PFSK-1 (cell line): ENCODE measurements at regions not wholly inside any gene's neighbourhood (a gene's known extent, or its start where the extent isn't known, plus 50 kb on each side); places are given as distances from the start of the nearest gene placed in this dataset.

Source experiments
- POLR2AphosphoS5 ChIP-seq: IDR thresholded peaks from 2 replicates; pipeline ENCODE4 v1.6.1; 2012; ENCODE audit warnings: low read depth, mild to moderate bottlenecking, control low read depth, low read length, moderate library complexity
- REST ChIP-seq, 2 experiments: IDR thresholded peaks; 2 replicates each; pipeline versions ENCODE4 v1.6.1 to v1.8.0; 2011 to 2012; ENCODE audit warnings: low read depth in 2 of 2, low read length in 2 of 2, control low read depth in 1 of 2, inconsistent platforms in 1 of 2, mild to moderate bottlenecking in 1 of 2, moderate library complexity in 1 of 2; ENCODE audit not compliant: insufficient read depth in 1 of 2
- TAF1 ChIP-seq: IDR thresholded peaks from 2 replicates; pipeline ENCODE4 v1.6.1; 2012; ENCODE audit warnings: low read length, control low read depth, borderline replicate concordance; ENCODE audit not compliant: insufficient read depth

DNA sequence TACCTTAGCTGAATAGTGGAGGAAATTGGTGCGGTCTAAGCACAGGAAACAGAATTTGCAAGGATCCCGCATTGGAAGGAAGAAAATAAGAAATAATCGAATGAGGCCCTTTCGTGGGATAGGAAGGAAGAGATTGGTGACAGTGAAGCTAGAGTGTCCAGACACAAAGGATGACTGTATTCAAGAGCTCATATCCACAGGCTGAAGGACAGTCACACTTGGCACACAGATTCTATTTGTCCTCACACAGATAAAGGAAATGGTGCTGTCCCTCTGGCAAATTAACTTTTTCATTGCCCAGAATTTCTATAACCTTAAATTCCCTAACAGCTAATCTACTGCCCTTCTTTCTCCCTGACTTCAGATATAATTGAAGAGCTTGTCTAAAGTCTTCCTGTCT, 2188.9 kb upstream of the TENM3 start:
- TF ChIP-seq POLR2AphosphoS5 (no peak), REST (IDR thresholded peaks at IDR 0.05; ENCODE audit: insufficient read depth in 1 of 2, low read depth in 2 of 2, low read length in 2 of 2) (no peak), TAF1 (no peak)
